ENCODE measurements at regions not wholly inside any gene's neighbourhood (a gene's known extent, or its start where the extent isn't known, plus 50 kb on each side); places are given as distances from the start of the nearest gene placed in this dataset.

DNA sequence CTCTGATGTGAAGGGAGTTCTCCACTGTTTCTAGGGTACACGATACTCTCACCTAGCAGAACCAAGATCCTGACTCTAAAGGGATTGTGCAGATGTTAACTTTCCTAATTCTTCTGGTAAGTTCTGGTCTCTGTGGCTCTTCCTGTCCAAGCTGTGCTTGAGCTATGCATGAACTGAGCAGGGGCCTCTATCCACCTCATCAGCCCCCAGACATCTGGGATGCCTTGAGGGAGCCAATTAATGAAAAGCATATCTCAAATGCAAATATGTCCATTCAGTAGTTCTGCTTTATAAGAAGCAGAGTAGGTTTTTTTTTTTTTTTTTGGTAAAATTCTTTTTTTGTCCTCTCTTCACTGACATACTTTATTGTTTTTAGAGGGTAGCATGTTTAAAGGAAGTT lies 89.6 kb downstream of the POLR2M start:
- ChIA-PET POLR2A (no interaction called here), CTCF (interaction anchor here (1.5 to 1.6 kb wide), 2 partner anchors 45 to 281 kb away, joined by 3 read pairs; no protein-coding TSS in a partner anchor)
- H3K4me1 Mint-ChIP-seq: no peaks in the 10 kb centered on the region
- H3K36me3 Mint-ChIP-seq: no peaks in the 10 kb centered on the region
- TF ChIP-seq TEAD4 (CRISPR knock-in tag; IDR thresholded peaks at IDR 0.05): no peak
- ATAC-seq: no peak
- H3K4me3 Mint-ChIP-seq: no peak overlapping the region
- no peak for DNase-seq (ENCODE audit: low spot score)
- H3K9me3 Mint-ChIP-seq: no peaks in the 10 kb centered on the region
- H3K27me3 Mint-ChIP-seq (ENCODE audit: low read depth): no peaks in the 10 kb centered on the region; the same call in 1 of the 2 replicates
- H3K27ac Mint-ChIP-seq: no peak overlapping the region

- Mint-ChIP-seq H3K27ac (no peak overlapping the region), H3K36me3 (no peaks in the 10 kb centered on the region), H3K4me1 (no peaks in the 10 kb centered on the region), H3K4me3 (no peak overlapping the region), H3K27me3 (ENCODE audit: low read depth) (no peaks in the 10 kb centered on the region; the same call in 1 of the 2 replicates), H3K9me3 (no peaks in the 10 kb centered on the region)
- CTCF ChIA-PET: interaction anchor here (0.6 to 1.6 kb wide), 3 partner anchors 44 to 46 kb away, joined by 3 to 4 read pairs (median 3); no protein-coding TSS in a partner anchor
- DNase-seq (ENCODE audit: low spot score) (no peak), ATAC-seq (no peak)
- POLR2A ChIA-PET: no interaction called here
- no peak for TF ChIP-seq NFE2L1 (CRISPR knock-in tag; IDR thresholded peaks at IDR 0.05)
- no peak for TF ChIP-seq ELF4 (CRISPR knock-in tag; IDR thresholded peaks at IDR 0.05; ENCODE audit: low read depth)
- no peak for TF ChIP-seq PREB (CRISPR knock-in tag; IDR thresholded peaks at IDR 0.05; ENCODE audit: borderline replicate concordance)
These were observed 90.6 kb downstream of the POLR2M start for GRCh38 chr15:57797110-57797509.

DNA sequence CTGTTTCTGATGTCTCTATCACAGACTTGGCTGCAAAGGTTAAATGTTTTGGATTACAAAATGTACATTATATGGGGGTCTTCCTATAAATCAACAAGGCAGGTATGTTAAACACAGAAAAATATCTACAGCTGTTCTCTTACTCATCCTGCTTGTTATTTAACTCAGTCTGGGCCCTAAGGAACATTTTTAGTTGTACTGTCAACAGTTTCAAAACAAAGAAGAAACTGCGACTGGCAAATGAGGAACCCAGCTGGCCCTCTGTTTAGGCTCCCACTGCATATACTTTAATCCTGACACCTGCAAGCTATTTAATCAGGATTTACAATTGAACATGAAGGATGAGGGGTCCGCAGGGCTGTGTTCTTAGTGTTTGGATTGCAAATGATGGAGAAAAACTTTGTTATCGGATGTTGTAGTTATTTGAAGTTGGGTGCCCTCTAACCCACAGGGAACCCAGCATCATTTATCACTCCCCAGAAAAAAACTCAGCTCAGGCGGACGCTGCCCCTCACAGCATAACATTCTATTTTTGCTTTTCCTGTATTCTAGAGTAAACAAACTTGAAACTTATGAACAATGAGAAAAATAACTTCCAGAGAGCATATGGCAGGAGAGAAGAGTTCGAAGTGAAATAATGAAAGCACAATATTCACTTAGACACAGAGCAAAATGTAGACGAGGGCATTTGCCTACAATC lies 91.2 kb downstream of the POLR2M start:
- no peaks in the 10 kb centered on the region for H3K9me3 Mint-ChIP-seq
- no peaks in the 10 kb centered on the region for H3K4me1 Mint-ChIP-seq
- no peak for DNase-seq (ENCODE audit: low spot score)
- H3K27me3 Mint-ChIP-seq (ENCODE audit: low read depth): no peaks in the 10 kb centered on the region; the same call in 1 of the 2 replicates
- ChIA-PET POLR2A (no interaction called here), CTCF (interaction anchor here (0.6 to 1.3 kb wide), 2 partner anchors 45 to 46 kb away, joined by 3 to 4 read pairs; no protein-coding TSS in a partner anchor)
- no peak overlapping the region for H3K27ac Mint-ChIP-seq
- no peak overlapping the region for H3K4me3 Mint-ChIP-seq
- TF ChIP-seq JUN (CRISPR knock-in tag; IDR thresholded peaks at IDR 0.05): no peak
- no peak for TF ChIP-seq CREB1 (CRISPR knock-in tag; IDR thresholded peaks at IDR 0.05)
- TF ChIP-seq MLX (CRISPR knock-in tag; IDR thresholded peaks at IDR 0.05): no peak
- TF ChIP-seq ATF1 (CRISPR knock-in tag; IDR thresholded peaks at IDR 0.05): no peak
- TF ChIP-seq, protein P1, sequence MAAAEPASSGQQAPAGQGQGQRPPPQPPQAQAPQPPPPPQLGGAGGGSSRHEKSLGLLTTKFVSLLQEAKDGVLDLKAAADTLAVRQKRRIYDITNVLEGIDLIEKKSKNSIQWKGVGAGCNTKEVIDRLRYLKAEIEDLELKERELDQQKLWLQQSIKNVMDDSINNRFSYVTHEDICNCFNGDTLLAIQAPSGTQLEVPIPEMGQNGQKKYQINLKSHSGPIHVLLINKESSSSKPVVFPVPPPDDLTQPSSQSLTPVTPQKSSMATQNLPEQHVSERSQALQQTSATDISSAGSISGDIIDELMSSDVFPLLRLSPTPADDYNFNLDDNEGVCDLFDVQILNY (CRISPR knock-in tag; IDR thresholded peaks at IDR 0.05): no peak
- TF ChIP-seq, protein P2, sequence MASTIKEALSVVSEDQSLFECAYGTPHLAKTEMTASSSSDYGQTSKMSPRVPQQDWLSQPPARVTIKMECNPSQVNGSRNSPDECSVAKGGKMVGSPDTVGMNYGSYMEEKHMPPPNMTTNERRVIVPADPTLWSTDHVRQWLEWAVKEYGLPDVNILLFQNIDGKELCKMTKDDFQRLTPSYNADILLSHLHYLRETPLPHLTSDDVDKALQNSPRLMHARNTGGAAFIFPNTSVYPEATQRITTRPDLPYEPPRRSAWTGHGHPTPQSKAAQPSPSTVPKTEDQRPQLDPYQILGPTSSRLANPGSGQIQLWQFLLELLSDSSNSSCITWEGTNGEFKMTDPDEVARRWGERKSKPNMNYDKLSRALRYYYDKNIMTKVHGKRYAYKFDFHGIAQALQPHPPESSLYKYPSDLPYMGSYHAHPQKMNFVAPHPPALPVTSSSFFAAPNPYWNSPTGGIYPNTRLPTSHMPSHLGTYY (CRISPR knock-in tag; IDR thresholded peaks at IDR 0.05): no peak
- TF ChIP-seq, protein P3, sequence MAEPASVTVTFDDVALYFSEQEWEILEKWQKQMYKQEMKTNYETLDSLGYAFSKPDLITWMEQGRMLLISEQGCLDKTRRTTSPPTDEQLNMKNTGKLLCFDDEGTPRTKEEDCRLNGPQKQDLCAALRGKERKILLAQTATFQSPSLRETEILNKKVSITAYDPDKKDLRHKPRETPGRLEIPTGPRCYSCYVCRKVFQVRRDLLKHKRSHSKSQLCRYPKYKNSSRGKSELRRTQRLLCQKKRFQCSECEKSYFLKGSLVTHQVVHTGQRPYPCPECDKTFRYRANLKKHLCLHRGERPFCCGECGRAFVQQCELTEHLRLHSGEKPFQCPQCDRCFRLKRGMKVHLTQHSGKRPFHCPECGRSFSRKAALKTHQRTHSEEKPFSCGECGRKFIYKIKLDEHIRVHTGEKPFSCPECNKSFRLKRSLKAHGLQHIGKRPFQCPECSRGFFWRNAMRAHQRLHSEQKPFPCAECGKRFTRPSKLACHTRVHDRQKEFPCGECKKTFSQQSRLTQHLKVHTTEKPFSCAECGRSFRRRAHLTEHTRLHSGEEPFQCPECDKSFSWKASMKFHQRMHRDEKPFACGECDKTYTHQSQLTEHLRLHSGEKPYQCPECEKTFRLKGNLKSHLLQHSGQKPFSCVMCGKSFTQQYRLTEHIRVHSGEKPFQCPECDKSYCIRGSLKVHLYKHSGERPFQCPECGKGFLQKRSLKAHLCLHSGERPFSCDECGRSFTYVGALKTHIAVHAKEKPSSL (CRISPR knock-in tag; conservative IDR thresholded peaks at IDR 0.05): no peak
- TF ChIP-seq USF1 (CRISPR knock-in tag; IDR thresholded peaks at IDR 0.05): no peak
- no peak for TF ChIP-seq ETV6 (CRISPR knock-in tag; IDR thresholded peaks at IDR 0.05)
- H3K36me3 Mint-ChIP-seq: no peaks in the 10 kb centered on the region
- ATAC-seq: no peak

Measured in WTC11 (cell line).